ENCODE measurements at regions not wholly inside any gene's neighbourhood (a gene's known extent, or its start where the extent isn't known, plus 50 kb on each side); places are given as distances from the start of the nearest gene placed in this dataset.

GRCh38 chr3:137296116-137296515 is 338.3 kb downstream of the IL20RB start:
- Mint-ChIP-seq H3K4me1 (peaks cover 12% of the 10 kb centered on the region), H3K4me3 (no peak overlapping the region), H3K36me3 (ENCODE audit: low read depth) (no peaks in the 10 kb centered on the region), H3K27ac (no peak overlapping the region), H3K9me3 (no peaks in the 10 kb centered on the region), H3K27me3 (ENCODE audit: low read depth, poor library complexity) (no peaks in the 10 kb centered on the region)
- DNase-seq: no peak
- TF ChIP-seq, protein P1, sequence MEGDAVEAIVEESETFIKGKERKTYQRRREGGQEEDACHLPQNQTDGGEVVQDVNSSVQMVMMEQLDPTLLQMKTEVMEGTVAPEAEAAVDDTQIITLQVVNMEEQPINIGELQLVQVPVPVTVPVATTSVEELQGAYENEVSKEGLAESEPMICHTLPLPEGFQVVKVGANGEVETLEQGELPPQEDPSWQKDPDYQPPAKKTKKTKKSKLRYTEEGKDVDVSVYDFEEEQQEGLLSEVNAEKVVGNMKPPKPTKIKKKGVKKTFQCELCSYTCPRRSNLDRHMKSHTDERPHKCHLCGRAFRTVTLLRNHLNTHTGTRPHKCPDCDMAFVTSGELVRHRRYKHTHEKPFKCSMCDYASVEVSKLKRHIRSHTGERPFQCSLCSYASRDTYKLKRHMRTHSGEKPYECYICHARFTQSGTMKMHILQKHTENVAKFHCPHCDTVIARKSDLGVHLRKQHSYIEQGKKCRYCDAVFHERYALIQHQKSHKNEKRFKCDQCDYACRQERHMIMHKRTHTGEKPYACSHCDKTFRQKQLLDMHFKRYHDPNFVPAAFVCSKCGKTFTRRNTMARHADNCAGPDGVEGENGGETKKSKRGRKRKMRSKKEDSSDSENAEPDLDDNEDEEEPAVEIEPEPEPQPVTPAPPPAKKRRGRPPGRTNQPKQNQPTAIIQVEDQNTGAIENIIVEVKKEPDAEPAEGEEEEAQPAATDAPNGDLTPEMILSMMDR (IDR thresholded peaks at IDR 0.05): no peak

DNA sequence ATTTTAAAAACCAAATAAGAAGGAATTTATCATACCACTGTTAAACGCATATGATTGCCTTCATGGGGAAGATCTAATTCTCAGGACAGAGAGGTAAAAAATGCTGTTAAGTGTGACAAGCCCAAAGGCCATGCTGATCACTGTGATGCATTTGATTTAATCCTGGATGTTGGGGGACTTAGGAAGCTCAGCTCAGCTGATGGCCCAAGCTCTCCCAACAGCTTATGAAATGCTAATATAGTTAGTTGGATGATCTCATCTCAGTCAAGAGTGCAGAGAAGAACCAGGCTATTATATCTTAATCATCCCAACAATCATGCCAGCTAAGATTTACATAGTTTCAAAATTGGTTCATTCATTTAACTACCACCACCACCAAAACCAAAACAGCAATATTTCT is 340.0 kb downstream of the IL20RB start:
- Mint-ChIP-seq H3K27ac (no peak overlapping the region), H3K36me3 (ENCODE audit: low read depth) (no peaks in the 10 kb centered on the region), H3K27me3 (ENCODE audit: low read depth, poor library complexity) (no peaks in the 10 kb centered on the region), H3K9me3 (no peaks in the 10 kb centered on the region), H3K4me3 (no peak overlapping the region), H3K4me1 (peaks cover 12% of the 10 kb centered on the region)
- no peak for DNase-seq
- TF ChIP-seq, protein P1 (IDR thresholded peaks at IDR 0.05): no peak

DNA sequence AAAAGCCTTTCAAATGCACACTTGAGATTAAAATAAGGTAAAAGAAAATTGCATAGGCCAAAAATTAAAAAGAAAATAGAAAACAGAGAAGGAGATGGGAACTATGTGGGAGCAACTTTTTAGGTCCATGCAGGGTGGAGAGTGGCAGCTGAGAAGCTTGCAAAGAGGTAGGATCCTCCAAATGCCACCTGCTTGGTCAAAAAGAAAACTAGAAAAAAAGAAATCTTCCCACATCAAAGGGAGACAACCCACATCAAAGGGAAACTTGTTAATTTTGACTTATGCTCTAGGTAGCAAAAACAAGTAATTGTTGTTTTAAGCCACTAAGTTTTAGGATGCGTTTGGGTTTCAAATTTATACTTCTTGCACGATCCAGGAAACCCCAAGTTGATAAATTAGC is 342.9 kb downstream of the IL20RB start:
- TF ChIP-seq, protein P1 (IDR thresholded peaks at IDR 0.05): no peak
- no peak overlapping the region for H3K27ac Mint-ChIP-seq
- no peaks in the 10 kb centered on the region for H3K27me3 Mint-ChIP-seq (ENCODE audit: low read depth, poor library complexity)
- no peak for DNase-seq
- no peaks in the 10 kb centered on the region for H3K36me3 Mint-ChIP-seq (ENCODE audit: low read depth)
- H3K4me1 Mint-ChIP-seq: no peaks in the 10 kb centered on the region
- peaks cover 4% of the 10 kb centered on the region for H3K9me3 Mint-ChIP-seq
- H3K4me3 Mint-ChIP-seq: no peak overlapping the region

- no peak overlapping the region for H3K4me3 Mint-ChIP-seq
- TF ChIP-seq, protein P1 (IDR thresholded peaks at IDR 0.05): no peak
- peak; percentile 5 for DNase-seq
- H3K27ac Mint-ChIP-seq: no peak overlapping the region
- no peaks in the 10 kb centered on the region for H3K4me1 Mint-ChIP-seq
- H3K27me3 Mint-ChIP-seq (ENCODE audit: low read depth, poor library complexity): no peaks in the 10 kb centered on the region
- H3K9me3 Mint-ChIP-seq: peaks cover 8% of the 10 kb centered on the region
- no peaks in the 10 kb centered on the region for H3K36me3 Mint-ChIP-seq (ENCODE audit: low read depth)
Observed at GRCh38 chr3:137304313-137305056, 346.7 kb downstream of the IL20RB start.

- Mint-ChIP-seq H3K27me3 (ENCODE audit: low read depth, poor library complexity) (peaks cover 3% of the 10 kb centered on the region), H3K4me1 (peaks cover 17% of the 10 kb centered on the region), H3K36me3 (ENCODE audit: low read depth) (peaks cover 5% of the 10 kb centered on the region), H3K27ac (no peak overlapping the region), H3K9me3 (peaks cover 29% of the 10 kb centered on the region), H3K4me3 (no peak overlapping the region)
- no peak for DNase-seq
- TF ChIP-seq, protein P1 (IDR thresholded peaks at IDR 0.05): no peak
Observed at GRCh38 chr3:137324114-137324513, 366.3 kb downstream of the IL20RB start.

DNA sequence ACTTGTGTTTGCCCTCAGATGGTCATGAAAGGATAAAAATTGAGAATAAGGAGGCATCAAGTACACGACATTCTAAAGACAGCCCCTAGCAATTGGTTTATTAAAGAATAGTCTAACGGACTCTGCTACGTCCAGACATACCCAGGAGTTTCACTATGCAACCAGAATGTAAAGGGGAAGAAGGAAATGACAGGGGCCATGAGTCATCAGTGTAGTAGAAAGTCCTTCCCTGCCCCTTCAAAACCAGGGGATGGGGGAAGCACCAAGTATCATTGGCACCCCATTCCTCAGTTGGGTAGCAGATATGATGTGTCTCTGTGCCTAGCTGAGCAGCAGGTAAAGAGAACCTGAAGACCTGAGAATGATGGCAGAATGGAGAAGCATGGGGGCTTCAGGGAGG is 367.4 kb downstream of the IL20RB start:
- Mint-ChIP-seq H3K27ac (no peak overlapping the region), H3K4me1 (peaks cover 17% of the 10 kb centered on the region), H3K36me3 (ENCODE audit: low read depth) (peaks cover 5% of the 10 kb centered on the region), H3K27me3 (ENCODE audit: low read depth, poor library complexity) (peaks cover 3% of the 10 kb centered on the region), H3K4me3 (no peak overlapping the region), H3K9me3 (peaks cover 22% of the 10 kb centered on the region)
- TF ChIP-seq, protein P1 (IDR thresholded peaks at IDR 0.05): no peak
- DNase-seq: no peak
